PC-9 (cell line): ENCODE measurements at regions not wholly inside any gene's neighbourhood (a gene's known extent, or its start where the extent isn't known, plus 50 kb on each side); places are given as distances from the start of the nearest gene placed in this dataset.

Experiments
- BruUV-seq: library from RNA; stranded (reverse); fragments of 400-500 nt; replicated peaks from 2 replicates; lab custom pipeline; 2021; lab: Mats Ljungman, UMichigan
- CTCF ChIA-PET: fragments of 300-600 bp; sonication (Branson Sonifier 250); formaldehyde crosslinking; loops from one replicate; lab custom pipeline; 2022; ENCODE audit warnings: antibody characterized with exemption; lab: Charles Lee
- POLR2A ChIA-PET: fragments of 300-600 bp; sonication (Branson Sonifier 250); formaldehyde crosslinking; loops from one replicate; lab custom pipeline; 2022; ENCODE audit warnings: antibody characterized with exemption; ENCODE audit not compliant: unreplicated experiment; lab: Charles Lee
- DNase-seq, 2 experiments: peaks; one replicate each; pipeline versions ENCODE4 v3.0.0 to v3.0.0-alpha.2; 2015 to 2022; ENCODE audit warnings: mixed read lengths in 1 of 2
- H2AFZ ChIP-seq: fragments of 200-600 bp; sonication (generic); 2 replicates; pipeline ENCODE4 v1.8.1; 2017; ENCODE audit warnings: antibody characterized with exemption
- H3F3A ChIP-seq: fragments of 200-600 bp; sonication (generic); 2 replicates; pipeline ENCODE4 v1.8.1; 2017; ENCODE audit warnings: antibody characterized with exemption, mild to moderate bottlenecking, low read depth; ENCODE audit not compliant: insufficient read depth
- H3K27ac ChIP-seq: fragments of 200-600 bp; sonication (generic); 2 replicates; pipeline ENCODE4 v1.6.1; 2016; ENCODE audit warnings: mixed run types
- H3K27me3 ChIP-seq: fragments of 200-600 bp; sonication (generic); 2 replicates; pipeline ENCODE4 v1.6.1; 2016; ENCODE audit warnings: low read depth, mixed run types; ENCODE audit not compliant: insufficient read depth
- H3K36me3 ChIP-seq: fragments of 200-600 bp; sonication (generic); 2 replicates; pipeline ENCODE4 v1.6.1; 2016; ENCODE audit warnings: low read depth, mixed run types
- H3K4me1 ChIP-seq: fragments of 200-600 bp; sonication (generic); replicated peaks from 2 replicates; pipeline ENCODE4 v1.6.1; 2016; ENCODE audit warnings: mixed run types; ENCODE audit not compliant: insufficient read depth
- H3K4me2 ChIP-seq: fragments of 200-600 bp; sonication (generic); 2 replicates; pipeline ENCODE4 v1.6.1; 2017; ENCODE audit warnings: mixed run types
- H3K4me3 ChIP-seq: fragments of 200-600 bp; sonication (generic); 2 replicates; pipeline ENCODE4 v1.6.1; 2016; ENCODE audit warnings: mixed run types
- H3K79me2 ChIP-seq: fragments of 200-600 bp; sonication (generic); 2 replicates; pipeline ENCODE4 v1.6.1; 2017; ENCODE audit warnings: low read depth, mixed run types
- H3K9me2 ChIP-seq: fragments of 200-600 bp; sonication (generic); 2 replicates; pipeline ENCODE4 v1.8.1; 2017; ENCODE audit warnings: mild to moderate bottlenecking; ENCODE audit not compliant: insufficient read depth
- H3K9me3 ChIP-seq: fragments of 200-600 bp; sonication (generic); 2 replicates; pipeline ENCODE4 v1.8.1; 2016; ENCODE audit warnings: low read depth; ENCODE audit not compliant: insufficient read depth
- H4K20me1 ChIP-seq: fragments of 200-600 bp; sonication (generic); 2 replicates; pipeline ENCODE4 v1.8.1; 2017; ENCODE audit not compliant: insufficient read depth
- CTCF ChIP-seq: fragments of 200-600 bp; sonication (generic); conservative IDR thresholded peaks from 2 replicates; pipeline ENCODE4 v1.6.1; 2017; ENCODE audit warnings: mixed run types, antibody characterized with exemption, mild to moderate bottlenecking, moderate library complexity
- EZH2 ChIP-seq: fragments of 200-600 bp; sonication (generic); IDR thresholded peaks from 2 replicates; pipeline ENCODE4 v1.8.0; 2017; ENCODE audit warnings: antibody characterized with exemption, low read depth
- intact Hi-C: fragments of 100-400 bp; cut with micrococcal nuclease; formaldehyde crosslinking; loops from one replicate; pipeline ENCODE4 v1.10.0; 2022; ENCODE audit not compliant: unreplicated experiment

- no peaks in the 10 kb centered on the region for H3K9me3 ChIP-seq
- no peak for DNase-seq
- H3F3A ChIP-seq, result no peaks in the 10 kb centered on the region
- H2AFZ ChIP-seq, result no peak overlapping the region
- H3K36me3 ChIP-seq, result no peaks in the 10 kb centered on the region
- H4K20me1 ChIP-seq, result no peaks in the 10 kb centered on the region
- ChIA-PET CTCF (no interaction called here), POLR2A (no interaction called here)
- no peak for TF ChIP-seq EZH2
- TF ChIP-seq CTCF, result no peak
- H3K4me2 ChIP-seq, result no peak overlapping the region
- H3K27me3 ChIP-seq, result peaks cover 69% of the 10 kb centered on the region
- no peaks in the 10 kb centered on the region for H3K9me2 ChIP-seq
- no peaks in the 10 kb centered on the region for H3K4me1 ChIP-seq
- no peak overlapping the region for H3K27ac ChIP-seq
- intact Hi-C loops, result loop anchor here (10.0 kb wide), 1 partner anchor 153 kb away; no protein-coding TSS in a partner anchor
- no peaks in the 10 kb centered on the region for H3K79me2 ChIP-seq
- H3K4me3 ChIP-seq, result no peak overlapping the region
- no TSS peak for BruUV-seq
These were observed 59.3 kb upstream of the VRK1 start for GRCh38 chr14:96737881-96738280.

- H3K4me3 ChIP-seq, result no peak overlapping the region
- POLR2A ChIA-PET, result no interaction called here
- CTCF ChIA-PET, result no interaction called here
- intact Hi-C loops, result loop anchor here (10.0 kb wide), 1 partner anchor 155 kb away; no protein-coding TSS in a partner anchor
- no peaks in the 10 kb centered on the region for H3K9me2 ChIP-seq
- H3K9me3 ChIP-seq, result no peaks in the 10 kb centered on the region
- H3K27ac ChIP-seq, result no peak overlapping the region
- no peaks in the 10 kb centered on the region for H3K4me1 ChIP-seq
- no peaks in the 10 kb centered on the region for H3K79me2 ChIP-seq
- no peaks in the 10 kb centered on the region for H3K36me3 ChIP-seq
- H4K20me1 ChIP-seq, result no peaks in the 10 kb centered on the region
- no peaks in the 10 kb centered on the region for H3F3A ChIP-seq
- no TSS peak for BruUV-seq
- H2AFZ ChIP-seq, result no peak overlapping the region
- H3K4me2 ChIP-seq, result no peak overlapping the region
- TF ChIP-seq CTCF (no peak), EZH2 (no peak)
- no peak for DNase-seq
- peaks cover 54% of the 10 kb centered on the region for H3K27me3 ChIP-seq
These were observed 57.8 kb upstream of the VRK1 start for GRCh38 chr14:96739200-96739910.

- CTCF ChIA-PET, result interaction anchor here (0.6 kb wide), 1 partner anchor 123 kb away, joined by 4 read pairs; no protein-coding TSS in a partner anchor
- BruUV-seq, result no TSS peak
- H3K4me1 ChIP-seq, result no peaks in the 10 kb centered on the region
- no peak overlapping the region for H3K27ac ChIP-seq
- peak; percentile 84 for TF ChIP-seq CTCF
- no peak for TF ChIP-seq EZH2
- no peaks in the 10 kb centered on the region for H4K20me1 ChIP-seq
- DNase-seq, result peak in 1 of 2 experiments; percentile 27
- H3K36me3 ChIP-seq, result no peaks in the 10 kb centered on the region
- peaks cover 34% of the 10 kb centered on the region for H3K27me3 ChIP-seq
- H3K9me2 ChIP-seq, result no peaks in the 10 kb centered on the region
- H2AFZ ChIP-seq, result peak overlapping the region; percentile 60; the same call in 1 of the 2 replicates
- H3K9me3 ChIP-seq, result no peaks in the 10 kb centered on the region
- no peaks in the 10 kb centered on the region for H3F3A ChIP-seq
- peak overlapping the region; percentile 78 for H3K4me2 ChIP-seq
- intact Hi-C loops, result no loop called here
- H3K79me2 ChIP-seq, result no peaks in the 10 kb centered on the region
- POLR2A ChIA-PET, result no interaction called here
- H3K4me3 ChIP-seq, result peak overlapping the region; percentile 38; the same call in 1 of the 2 replicates
These were observed 55.8 kb upstream of the VRK1 start for GRCh38 chr14:96741151-96741977.
